HCT116 (cell line): ENCODE measurements at regions not wholly inside any gene's neighbourhood (a gene's known extent, or its start where the extent isn't known, plus 50 kb on each side); places are given as distances from the start of the nearest gene placed in this dataset.
"Not testable (repeated sequence)": the region's sequence is repeated elsewhere in the genome, so short reads cannot be mapped to it uniquely, and the experiment has no call there.

Experiments used
- ATAC-seq: fragments of 200-7000 bp; cut with Tn5 transposase; 2 replicates; pipeline ENCODE4 v1.9.1; 2020; ENCODE audit warnings: mild to moderate bottlenecking, moderate library complexity
- BruUV-seq: library from RNA; stranded (reverse); fragments of 400-500 nt; replicated peaks from 2 replicates; lab custom pipeline; 2021; lab: Mats Ljungman, UMichigan
- CTCF ChIA-PET: fragments of 300-600 bp; sonication (Branson Sonifier 250); formaldehyde crosslinking; loops from one replicate; lab custom pipeline; 2021; ENCODE audit warnings: antibody characterized with exemption; lab: Charles Lee
- POLR2A ChIA-PET: fragments of 300-600, 350-600 bp; sonication (Branson Sonifier 250); formaldehyde crosslinking; loops from one replicate; lab custom pipeline; 2021; ENCODE audit warnings: antibody characterized with exemption; lab: Charles Lee
- RAD21 ChIA-PET, 2 experiments: fragments of 300-600 bp; sonication (Branson Sonifier 250); formaldehyde crosslinking; loops; one replicate each; lab custom pipeline; 2023; ENCODE audit warnings: low total read pairs in 2 of 2; ENCODE audit not compliant: uncharacterized antibody in 2 of 2, unreplicated experiment in 2 of 2, low non-redundant PET in 1 of 2; lab: Charles Lee
- DNase-seq: peaks from one replicate; pipeline ENCODE4 v3.0.0-alpha.2; 2010; ENCODE audit warnings: low read depth, low spot score
- H2AFZ ChIP-seq: fragments of 200-600 bp; shearing (Covaris generic), sonication (generic); 2 replicates; pipeline ENCODE4 v1.6.1; 2017; ENCODE audit warnings: low read depth, mixed run types, mixed read lengths, antibody characterized with exemption, low read length; ENCODE audit not compliant: poor library complexity, severe bottlenecking
- H3K27ac ChIP-seq: 2 replicates; pipeline ENCODE4 v1.5.1; 2012; ENCODE audit warnings: low read depth, low read length
- H3K27me3 ChIP-seq: fragments of 200-600 bp; sonication (generic); 2 replicates; pipeline ENCODE4 v1.6.1; 2016; ENCODE audit warnings: mixed run types, low read length, mixed read lengths; ENCODE audit not compliant: insufficient read depth
- H3K36me3 ChIP-seq, 2 experiments: fragments of 200-500 bp in 1 of 2; fragments of 200-600 bp in 1 of 2; sonication (Bioruptor generic) in 1 of 2; sonication (generic) in 1 of 2; 2 replicates each; pipeline versions ENCODE4 v1.5.1 to v1.6.1; 2014 to 2016; ENCODE audit warnings: low read length in 2 of 2, inconsistent platforms in 1 of 2, mixed read lengths in 1 of 2, mixed run types in 1 of 2; ENCODE audit not compliant: insufficient read depth in 2 of 2, control insufficient read depth in 1 of 2
- H3K4me1 ChIP-seq, 2 experiments: fragments of 200-600 bp in 1 of 2; sonication (generic) in 1 of 2; 2 replicates each; pipeline versions ENCODE4 v1.5.1 to v1.6.1; 2012 to 2017; ENCODE audit warnings: low read length in 2 of 2, inconsistent platforms in 1 of 2, mild to moderate bottlenecking in 1 of 2, mixed read lengths in 1 of 2, mixed run types in 1 of 2, moderate library complexity in 1 of 2; ENCODE audit not compliant: insufficient read depth in 2 of 2, control insufficient read depth in 1 of 2
- H3K4me2 ChIP-seq: fragments of 200-600 bp; sonication (generic); 2 replicates; pipeline ENCODE4 v1.6.1; 2017; ENCODE audit warnings: mixed run types, low read length, mixed read lengths
- H3K4me3 ChIP-seq, 2 experiments: fragments of 200-600 bp in 1 of 2; sonication (generic) in 1 of 2; replicated peaks in 1 of 2; 2 replicates each; pipeline ENCODE4 v1.5.1; 2011 to 2016; ENCODE audit warnings: low read length in 2 of 2, control low read depth in 1 of 2, low read depth in 1 of 2, mild to moderate bottlenecking in 1 of 2, mixed read lengths in 1 of 2, mixed run types in 1 of 2
- H3K79me2 ChIP-seq: fragments of 200-600 bp; sonication (generic); 2 replicates; pipeline ENCODE4 v1.6.1; 2017; ENCODE audit warnings: mild to moderate bottlenecking, mixed run types, low read length, moderate library complexity, mixed read lengths; ENCODE audit not compliant: insufficient read depth
- H3K9ac ChIP-seq: fragments of 200-600 bp; sonication (generic); 2 replicates; pipeline ENCODE4 v1.6.1; 2016; ENCODE audit warnings: low read length, mixed read lengths
- H3K9me2 ChIP-seq: fragments of 200-600 bp; sonication (generic), shearing (Covaris generic); 2 replicates; pipeline ENCODE4 v1.6.1; 2017; ENCODE audit warnings: mixed run types, mild to moderate bottlenecking, moderate library complexity; ENCODE audit not compliant: insufficient read depth
- H3K9me3 ChIP-seq, 2 experiments: fragments of 200-500 bp in 1 of 2; fragments of 200-600 bp in 1 of 2; sonication (Bioruptor generic) in 1 of 2; sonication (generic) in 1 of 2; 2 replicates each; pipeline ENCODE4 v1.6.1; 2014 to 2017; ENCODE audit warnings: low read length in 2 of 2, mixed read lengths in 2 of 2, inconsistent platforms in 1 of 2, low read depth in 1 of 2, mild to moderate bottlenecking in 1 of 2, mixed run types in 1 of 2, moderate library complexity in 1 of 2; ENCODE audit not compliant: control insufficient read depth in 1 of 2, insufficient read depth in 1 of 2
- H4K20me1 ChIP-seq: fragments of 200-600 bp; sonication (generic), shearing (Covaris generic); 2 replicates; pipeline ENCODE4 v1.6.1; 2017; ENCODE audit warnings: mixed run types, mild to moderate bottlenecking, moderate library complexity; ENCODE audit not compliant: insufficient read depth
- EZH2 ChIP-seq: fragments of 200-600 bp; sonication (generic); IDR thresholded peaks from 2 replicates; pipeline ENCODE4 v1.6.1; 2017; ENCODE audit warnings: antibody characterized with exemption, mixed run types
- EZH2phosphoT487 ChIP-seq: fragments of 200-600 bp; IDR thresholded peaks from 2 replicates; pipeline ENCODE4 v1.6.1; 2018; ENCODE audit warnings: antibody characterized with exemption, borderline replicate concordance
- FOSL1 ChIP-seq: IDR thresholded peaks from 2 replicates; pipeline ENCODE4 v1.6.1; 2012; ENCODE audit warnings: low read depth
- POLR2A ChIP-seq: IDR thresholded peaks from 2 replicates; pipeline ENCODE4 v1.7.0; 2011; ENCODE audit warnings: borderline replicate concordance; ENCODE audit not compliant: insufficient read depth, insufficient read length; ENCODE audit errors: extremely low read depth
- POLR2AphosphoS5 ChIP-seq: IDR thresholded peaks from 2 replicates; pipeline ENCODE4 v1.6.1; 2011; ENCODE audit warnings: mild to moderate bottlenecking, low read depth, low read length, moderate library complexity
- TCF7L2 ChIP-seq: IDR thresholded peaks from 2 replicates; pipeline ENCODE4 v1.7.0; 2011; ENCODE audit warnings: borderline replicate concordance, inconsistent platforms; ENCODE audit not compliant: insufficient read depth, insufficient read length; ENCODE audit errors: extremely low read depth
- YY1 ChIP-seq: IDR thresholded peaks from 2 replicates; pipeline ENCODE4 v1.6.1; 2011; ENCODE audit warnings: low read length, low read depth, moderate library complexity, mild to moderate bottlenecking; ENCODE audit not compliant: insufficient replicate concordance; ENCODE audit errors: extremely low read depth
- ZBTB33 ChIP-seq: IDR thresholded peaks from 2 replicates; pipeline ENCODE4 v1.6.1; 2011; ENCODE audit warnings: mild to moderate bottlenecking, low read length, moderate library complexity; ENCODE audit not compliant: insufficient replicate concordance; ENCODE audit errors: extremely low read depth
- intact Hi-C: fragments of 100-400 bp; cut with micrococcal nuclease; formaldehyde crosslinking; loops from 2 replicates; pipeline ENCODE4 v1.10.0; 2022
- TF ChIP-seq, protein P1 (sequence below): IDR thresholded peaks from 2 replicates; pipeline ENCODE4 v1.6.1; 2012

DNA sequence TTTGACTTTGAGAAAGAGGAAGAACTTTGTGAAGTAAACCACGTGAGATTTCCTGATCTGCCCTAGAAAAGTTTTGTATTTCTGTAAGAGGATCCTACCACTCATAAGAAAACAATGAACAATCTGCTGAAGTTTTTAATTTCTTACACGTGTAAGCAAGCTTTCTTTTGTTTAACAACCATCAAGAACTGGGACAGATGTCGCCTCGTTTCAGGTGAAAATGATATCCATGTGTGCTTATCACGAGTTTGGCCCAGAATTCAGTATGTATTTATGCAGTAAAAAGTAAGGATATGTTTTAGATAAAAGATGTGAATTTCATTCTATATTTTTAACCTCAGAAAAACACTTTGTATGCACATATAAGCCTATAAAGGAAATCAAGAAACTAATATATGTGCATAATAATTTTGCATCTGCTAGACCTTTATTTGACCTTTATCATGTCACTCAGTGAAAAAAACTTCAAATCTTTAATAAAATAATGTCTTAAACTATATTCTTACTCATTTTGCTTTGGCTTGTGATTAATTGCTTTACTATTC, 56.9 kb upstream of the DHRS4 start:
- Histone ChIP-seq H3K79me2 (no peaks in the 10 kb centered on the region), H3K9ac (no peak overlapping the region), H3K4me3 (no peak overlapping the region), H3K36me3 (no peaks in the 10 kb centered on the region), H3K9me3 (no peaks in the 10 kb centered on the region), H3K27ac (no peak overlapping the region), H3K4me1 (no peaks in the 10 kb centered on the region), H3K27me3 (peaks cover 3% of the 10 kb centered on the region; the same call in 1 of the 2 replicates), H3K4me2 (no peak overlapping the region), H2AFZ (no peak overlapping the region), H3K9me2 (no peaks in the 10 kb centered on the region), H4K20me1 (no peaks in the 10 kb centered on the region)
- TF ChIP-seq EZH2phosphoT487 (no peak), EZH2 (no peak), POLR2AphosphoS5 (no peak), ZBTB33 (no peak), POLR2A (no peak), YY1 (no peak), TCF7L2 (no peak), FOSL1 (no peak)
- TF ChIP-seq, protein P1, sequence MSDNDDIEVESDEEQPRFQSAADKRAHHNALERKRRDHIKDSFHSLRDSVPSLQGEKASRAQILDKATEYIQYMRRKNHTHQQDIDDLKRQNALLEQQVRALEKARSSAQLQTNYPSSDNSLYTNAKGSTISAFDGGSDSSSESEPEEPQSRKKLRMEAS: no peak
- POLR2A ChIA-PET: no interaction called here
- RAD21 ChIA-PET: no interaction called here
- DNase-seq: no peak
- BruUV-seq: no TSS peak
- no peak for ATAC-seq
- intact Hi-C loops: no loop called here
- CTCF ChIA-PET: interaction anchor here (1.7 kb wide), 1 partner anchor 308 kb away, joined by 4 read pairs; no protein-coding TSS in a partner anchor

DNA sequence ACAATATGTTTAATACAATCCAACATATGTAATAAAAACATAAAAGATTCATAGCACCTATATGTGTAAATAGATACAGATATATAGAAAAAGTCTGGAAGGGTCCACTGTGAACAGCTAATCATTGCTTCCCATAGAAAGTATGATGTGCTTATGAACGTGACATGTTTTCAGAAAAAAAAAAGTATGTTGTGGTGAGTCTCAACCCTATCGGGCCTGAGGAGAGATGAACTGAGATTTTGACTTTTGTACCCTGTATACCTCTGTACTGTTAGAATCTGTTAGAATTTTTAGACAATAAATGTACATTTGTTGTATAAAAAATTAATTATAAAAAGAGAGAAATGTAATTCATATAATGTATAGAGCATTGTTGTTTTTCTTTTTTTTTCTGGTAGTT, 56.3 kb upstream of the DHRS4 start:
- ATAC-seq, H3K27ac ChIP-seq, H3K36me3 ChIP-seq, H3K9me3 ChIP-seq, CTCF ChIA-PET, POLR2A ChIA-PET, H3K4me2 ChIP-seq, H3K9ac ChIP-seq, H4K20me1 ChIP-seq, H3K4me1 ChIP-seq, BruUV-seq, H3K27me3 ChIP-seq, RAD21 ChIA-PET, H3K4me3 ChIP-seq, H3K79me2 ChIP-seq, H2AFZ ChIP-seq, DNase-seq, intact Hi-C loops, H3K9me2 ChIP-seq: not testable (repeated sequence)

DNA sequence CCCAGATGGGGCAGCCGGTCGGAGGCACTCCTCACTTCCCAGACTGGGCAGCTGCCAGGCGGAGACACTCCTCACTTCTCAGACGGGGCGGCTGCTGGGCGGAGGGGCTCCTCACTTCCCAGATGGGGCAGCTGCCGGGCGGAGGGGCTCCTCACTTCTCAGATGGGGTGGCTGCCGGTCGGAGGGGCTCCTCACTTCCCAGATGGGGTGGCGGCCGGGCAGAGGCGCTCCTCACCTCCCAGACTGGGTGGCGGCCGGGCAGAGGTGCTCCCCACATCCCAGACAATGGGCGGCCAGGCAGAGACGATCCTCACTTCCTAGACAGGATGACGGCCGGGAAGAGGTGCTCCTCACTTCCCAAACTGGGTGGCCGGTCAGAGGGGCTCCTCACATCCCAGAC, 55.2 kb upstream of the DHRS4 start:
- CTCF ChIA-PET, H4K20me1 ChIP-seq, BruUV-seq, H3K9me2 ChIP-seq, H3K4me2 ChIP-seq, ATAC-seq, POLR2A ChIA-PET, H3K4me1 ChIP-seq, intact Hi-C loops, H3K9ac ChIP-seq, H2AFZ ChIP-seq, H3K27ac ChIP-seq, H3K27me3 ChIP-seq, H3K4me3 ChIP-seq, H3K79me2 ChIP-seq, DNase-seq, H3K36me3 ChIP-seq, H3K9me3 ChIP-seq: not testable (repeated sequence)
- RAD21 ChIA-PET: interaction anchor here in 1 of 2 experiments (0.7 kb wide), 1 partner anchor 12 kb away, joined by 4 read pairs; no protein-coding TSS in a partner anchor
